Loucy (cell line): ENCODE measurements at regions not wholly inside any gene's neighbourhood (a gene's known extent, or its start where the extent isn't known, plus 50 kb on each side); places are given as distances from the start of the nearest gene placed in this dataset.

ENCODE experiments used
- H2AFZ ChIP-seq: fragments of 200-600 bp; sonication (generic); 2 replicates; pipeline ENCODE4 v1.6.0; 2016; ENCODE audit warnings: antibody characterized with exemption, mild to moderate bottlenecking, low read length, moderate library complexity
- H3F3A ChIP-seq: fragments of 200-600 bp; 2 replicates; pipeline ENCODE4 v1.6.0; 2016; ENCODE audit warnings: antibody characterized with exemption, low read depth, mild to moderate bottlenecking
- H3K27me3 ChIP-seq: fragments of 200-600 bp; sonication (generic); 2 replicates; pipeline ENCODE4 v1.6.1; 2014; ENCODE audit warnings: low read length, mild to moderate bottlenecking; ENCODE audit not compliant: insufficient read depth, poor library complexity, severe bottlenecking
- H3K36me3 ChIP-seq: fragments of 200-600 bp; sonication (generic); 2 replicates; pipeline ENCODE4 v1.6.1; 2016; ENCODE audit warnings: low read length; ENCODE audit not compliant: insufficient read depth
- H3K4me1 ChIP-seq: fragments of 200-600 bp; sonication (generic); 2 replicates; pipeline ENCODE4 v1.5.1; 2014; ENCODE audit warnings: low read length, mild to moderate bottlenecking; ENCODE audit not compliant: insufficient read depth, poor library complexity, severe bottlenecking
- H3K4me2 ChIP-seq: fragments of 200-600 bp; sonication (generic); 2 replicates; pipeline ENCODE4 v1.6.0; 2014; ENCODE audit warnings: antibody characterized with exemption, low read length, low read depth, mild to moderate bottlenecking; ENCODE audit not compliant: poor library complexity, severe bottlenecking
- H3K4me3 ChIP-seq: fragments of 200-600 bp; sonication (generic); 2 replicates; pipeline ENCODE4 v1.5.1; 2014; ENCODE audit warnings: low read length, mild to moderate bottlenecking, mixed read lengths; ENCODE audit not compliant: poor library complexity, severe bottlenecking
- H3K79me2 ChIP-seq: fragments of 200-600 bp; sonication (generic); 2 replicates; pipeline ENCODE4 v1.6.1; 2014; ENCODE audit warnings: low read length; ENCODE audit not compliant: insufficient read depth
- H3K9ac ChIP-seq: fragments of 200-600 bp; sonication (generic); 2 replicates; pipeline ENCODE4 v1.6.0; 2014; ENCODE audit warnings: mild to moderate bottlenecking, low read depth, low read length, moderate library complexity; ENCODE audit not compliant: poor library complexity, severe bottlenecking
- H3K9me2 ChIP-seq: fragments of 200-600 bp; sonication (generic); replicated peaks from 2 replicates; pipeline ENCODE4 v1.6.1; 2016; ENCODE audit warnings: low read depth, low read length, mixed read lengths
- H3K9me3 ChIP-seq: fragments of 200-600 bp; sonication (generic); 2 replicates; pipeline ENCODE4 v1.6.1; 2014; ENCODE audit warnings: mild to moderate bottlenecking, antibody characterized with exemption, low read length, low read depth; ENCODE audit not compliant: insufficient read depth
- H4K20me1 ChIP-seq: fragments of 200-600 bp; sonication (generic); 2 replicates; pipeline ENCODE4 v1.6.0; 2014; ENCODE audit warnings: antibody characterized with exemption, low read length, mild to moderate bottlenecking; ENCODE audit not compliant: insufficient read depth, poor library complexity, severe bottlenecking
- CTCF ChIP-seq: fragments of 200-600 bp; sonication (generic); conservative IDR thresholded peaks from 2 replicates; pipeline ENCODE4 v1.5.1; 2014; ENCODE audit warnings: mild to moderate bottlenecking, antibody characterized with exemption, low read length
- EZH2phosphoT487 ChIP-seq: fragments of 200-600 bp; IDR thresholded peaks from 2 replicates; pipeline ENCODE4 v1.6.1; 2018; ENCODE audit warnings: antibody characterized with exemption, mild to moderate bottlenecking, moderate library complexity, borderline replicate concordance

- Histone ChIP-seq H3K9me3 (no peaks in the 10 kb centered on the region), H3K9me2 (no peaks in the 10 kb centered on the region), H4K20me1 (no peaks in the 10 kb centered on the region), H3K79me2 (no peaks in the 10 kb centered on the region), H3K36me3 (no peaks in the 10 kb centered on the region), H3K4me3 (no peak overlapping the region), H3K27me3 (no peaks in the 10 kb centered on the region), H3K4me2 (no peak overlapping the region), H3F3A (no peaks in the 10 kb centered on the region), H3K4me1 (peaks cover 30% of the 10 kb centered on the region), H3K9ac (no peak overlapping the region), H2AFZ (no peak overlapping the region)
- TF ChIP-seq EZH2phosphoT487 (no peak), CTCF (no peak)
Observed at GRCh38 chr6:119614138-119614537, 264.6 kb upstream of the MAN1A1 start.

- Histone ChIP-seq H3K36me3 (no peaks in the 10 kb centered on the region), H3F3A (no peaks in the 10 kb centered on the region), H3K27me3 (no peaks in the 10 kb centered on the region), H3K9ac (no peak overlapping the region), H2AFZ (0 out of 2 replicates have a peak overlapping the region, but pooled peaks have one; percentile 1), H3K9me3 (no peaks in the 10 kb centered on the region), H3K4me1 (peaks cover 20% of the 10 kb centered on the region), H3K9me2 (no peaks in the 10 kb centered on the region), H4K20me1 (no peaks in the 10 kb centered on the region), H3K79me2 (no peaks in the 10 kb centered on the region), H3K4me3 (no peak overlapping the region), H3K4me2 (peak overlapping the region; percentile 12)
- TF ChIP-seq CTCF (no peak), EZH2phosphoT487 (no peak)
Observed at GRCh38 chr6:119612911-119613381, 263.4 kb upstream of the MAN1A1 start.

GRCh38 chr6:119612176-119612891 lies 262.8 kb upstream of the MAN1A1 start:
- no peaks in the 10 kb centered on the region for H3K9me2 ChIP-seq
- H4K20me1 ChIP-seq, result no peaks in the 10 kb centered on the region

More at GRCh38 chr6:119612176-119612891, 262.8 kb upstream of the MAN1A1 start:
- no peaks in the 10 kb centered on the region for H3K36me3 ChIP-seq
- H3K27me3 ChIP-seq, result no peaks in the 10 kb centered on the region
- H3K79me2 ChIP-seq, result no peaks in the 10 kb centered on the region
- peak overlapping the region; percentile 1; the same call in 1 of the 2 replicates for H2AFZ ChIP-seq
- H3K9me3 ChIP-seq, result no peaks in the 10 kb centered on the region
- H3K9ac ChIP-seq, result no peak overlapping the region
- peak overlapping the region; percentile 12 for H3K4me2 ChIP-seq
- H3F3A ChIP-seq, result no peaks in the 10 kb centered on the region
- H3K4me3 ChIP-seq, result no peak overlapping the region
- TF ChIP-seq CTCF (0 out of 2 replicates have a peak, but pooled peaks have one; percentile 12), EZH2phosphoT487 (no peak)
- H3K4me1 ChIP-seq, result peaks cover 20% of the 10 kb centered on the region
